GM23248 (cell line): ENCODE measurements at regions not wholly inside any gene's neighbourhood (a gene's known extent, or its start where the extent isn't known, plus 50 kb on each side); places are given as distances from the start of the nearest gene placed in this dataset.

ENCODE experiments used
- EZH2 ChIP-seq: fragments of 200-600 bp; sonication (generic); IDR thresholded peaks from 2 replicates; pipeline ENCODE4 v1.6.1; 2018; ENCODE audit warnings: antibody characterized with exemption, mild to moderate bottlenecking; ENCODE audit not compliant: insufficient read depth, poor library complexity, severe bottlenecking
- EZH2phosphoT487 ChIP-seq: fragments of 200-600 bp; sonication (generic); IDR thresholded peaks from 2 replicates; pipeline ENCODE4 v1.6.1; 2018; ENCODE audit warnings: antibody characterized with exemption, moderate library complexity, mild to moderate bottlenecking, low read depth; ENCODE audit not compliant: insufficient read depth

DNA sequence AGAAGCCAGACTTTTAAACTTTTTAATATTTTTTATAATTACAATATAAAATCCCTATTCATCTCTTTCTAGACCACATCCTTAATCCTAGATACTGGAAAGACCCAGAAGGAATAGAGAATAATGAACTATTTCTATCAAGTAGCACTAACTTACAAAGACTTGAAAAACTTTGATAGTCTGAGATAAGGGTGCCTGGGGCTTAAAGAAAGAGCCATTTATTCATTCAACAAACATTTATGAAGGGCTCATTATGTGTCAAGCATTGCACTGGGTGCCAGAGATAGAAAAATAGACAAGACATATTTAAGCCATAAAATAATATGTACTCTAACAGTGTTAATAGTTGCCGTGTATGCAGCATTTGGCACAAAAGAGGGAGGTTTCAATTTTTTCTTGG is 178.0 kb upstream of the EMCN start:
- TF ChIP-seq EZH2 (no peak), EZH2phosphoT487 (no peak)
